Effector CD4-positive, alpha-beta T cell (primary cell): ENCODE measurements at regions not wholly inside any gene's neighbourhood (a gene's known extent, or its start where the extent isn't known, plus 50 kb on each side); places are given as distances from the start of the nearest gene placed in this dataset.

Experiments
- DNase-seq: peaks from one replicate; pipeline ENCODE4 v3.0.0-alpha.2; 2020

DNA sequence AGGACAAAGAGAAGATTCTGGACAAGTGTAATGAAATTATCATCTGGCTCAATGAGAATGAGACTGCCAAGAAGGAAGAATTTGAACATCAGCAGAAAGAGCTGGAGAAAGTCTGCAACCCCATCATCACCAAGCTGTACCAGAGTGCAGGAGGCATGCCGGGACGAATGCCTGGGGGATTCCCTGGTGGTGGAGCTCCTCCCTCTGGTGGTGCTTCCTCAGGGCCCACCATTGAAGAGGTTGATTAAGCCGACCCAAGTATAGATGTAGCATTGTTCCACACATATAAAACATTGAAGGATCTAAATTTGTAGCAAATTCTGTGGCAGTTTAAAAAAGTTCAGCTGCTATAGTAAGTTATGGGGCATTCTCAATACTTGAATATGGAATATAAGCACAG lies 174.3 kb upstream of the CCND2 start:
- DNase-seq = no peak

DNA sequence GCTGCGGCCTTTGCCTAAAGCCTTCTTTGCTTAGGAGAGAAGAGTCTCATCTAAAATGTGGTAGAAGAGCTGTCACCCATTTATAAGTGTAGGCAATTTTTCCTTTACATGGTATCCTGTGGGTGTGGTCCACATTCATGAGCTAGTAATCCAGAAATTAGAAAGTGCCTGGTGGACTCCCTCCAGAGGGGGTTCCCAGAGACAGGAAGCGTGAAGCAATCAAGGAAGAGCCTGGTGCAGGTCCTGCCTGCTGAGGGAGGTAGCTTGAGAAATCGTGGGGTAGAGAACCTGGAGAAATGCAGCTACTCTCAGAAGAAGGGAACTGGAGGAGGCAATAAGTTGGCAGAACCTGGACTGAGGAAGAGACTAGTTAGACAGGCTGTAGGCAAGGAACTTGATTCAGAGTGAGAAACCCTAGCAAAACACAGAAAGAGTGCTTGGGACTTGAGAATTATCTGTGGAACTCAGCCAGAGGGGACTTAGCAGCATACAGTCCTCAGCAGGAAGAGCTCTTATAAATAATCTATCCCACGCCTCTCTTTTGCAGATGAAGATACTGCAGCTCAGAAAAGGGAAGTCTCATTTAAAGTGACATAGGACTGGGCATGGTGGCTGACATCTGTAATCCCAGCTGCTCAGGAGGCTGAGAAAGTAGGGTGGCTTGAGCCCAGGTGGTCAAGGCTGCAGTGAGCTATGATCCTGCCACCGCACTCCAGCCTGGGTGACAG lies 182.4 kb upstream of the CCND2 start:
- no peak for DNase-seq

DNA sequence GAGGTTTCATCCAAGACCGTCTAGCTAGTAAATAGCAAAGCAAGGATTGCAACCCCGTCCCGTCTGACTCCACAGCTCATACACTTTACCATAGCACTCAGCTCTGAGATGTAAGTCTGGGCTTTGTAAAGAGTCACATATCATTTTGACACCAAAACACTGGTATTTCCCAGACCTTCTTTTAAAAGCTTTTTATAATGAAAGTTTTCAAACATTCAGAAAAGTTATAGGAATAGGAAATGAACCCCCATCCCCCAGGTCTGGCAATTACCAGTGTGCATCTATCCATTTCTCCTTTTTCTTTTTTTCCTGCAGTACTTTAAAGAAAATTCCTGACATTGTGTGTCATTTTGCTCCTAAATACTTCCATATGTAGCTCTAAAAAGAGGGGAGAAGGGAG lies 183.6 kb upstream of the CCND2 start:
- no peak for DNase-seq

DNA sequence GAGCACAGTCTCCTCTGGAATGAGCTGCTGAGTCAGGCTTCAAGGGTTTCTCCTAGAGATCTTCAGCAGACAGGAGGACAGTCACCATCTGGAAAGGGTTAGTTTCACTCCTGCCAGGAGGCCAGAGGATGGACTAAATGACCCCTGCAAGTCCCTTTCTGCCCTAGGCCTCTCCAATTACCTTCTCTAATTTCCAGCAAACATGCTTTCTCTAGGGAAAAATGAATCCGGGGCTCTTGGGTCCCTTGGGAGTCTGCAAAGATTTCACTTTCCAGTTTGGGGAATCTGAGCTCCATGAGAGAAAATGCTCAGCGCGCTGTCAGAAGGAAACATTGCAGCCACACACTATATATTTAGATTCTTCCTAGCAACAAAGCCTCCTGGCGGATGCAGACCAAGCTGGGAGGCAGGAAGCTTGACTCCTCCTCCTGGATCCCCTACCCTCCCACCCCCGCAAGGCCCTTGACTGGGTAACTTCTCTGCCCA lies 184.4 kb upstream of the CCND2 start:
- no peak for DNase-seq

DNA sequence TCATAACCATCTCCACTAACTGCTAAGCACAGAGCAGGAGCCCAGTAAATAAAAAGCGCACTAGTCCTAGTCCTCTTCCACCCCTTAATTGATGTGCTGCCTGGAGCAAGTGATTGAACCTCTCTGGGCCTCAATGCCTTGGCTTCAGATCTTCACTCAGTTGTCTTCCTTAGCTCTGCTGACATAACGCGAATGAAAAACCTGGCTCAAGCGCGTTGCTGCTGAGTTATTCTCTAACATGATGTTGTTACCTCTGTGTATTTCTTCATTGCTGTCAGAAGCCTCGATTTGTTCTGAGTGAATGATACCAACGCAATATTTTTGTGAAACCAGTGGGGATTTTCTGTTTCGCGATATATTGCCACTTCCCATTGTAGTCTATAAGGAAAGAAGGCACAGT lies 185.1 kb upstream of the CCND2 start:
- DNase-seq = no peak

DNA sequence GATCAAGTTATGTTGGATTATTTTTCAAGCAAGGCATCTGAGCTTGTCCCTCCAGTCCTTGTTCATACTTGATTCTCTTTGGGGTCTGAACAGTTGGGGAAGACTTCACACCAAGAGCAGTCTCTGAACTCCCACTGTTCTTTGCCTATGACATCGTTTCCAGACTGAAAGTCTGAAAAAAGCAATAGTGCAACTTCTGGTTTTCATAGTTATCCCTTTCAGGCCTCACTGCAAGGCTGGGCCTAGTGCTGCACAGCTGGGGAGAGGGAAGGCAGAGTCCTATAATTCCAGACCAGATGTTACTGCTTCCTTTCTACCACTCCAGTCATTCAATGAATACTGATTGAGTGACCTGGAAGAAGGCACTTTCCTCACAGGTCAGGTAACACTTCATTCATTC lies 187.1 kb upstream of the CCND2 start:
- no peak for DNase-seq

DNA sequence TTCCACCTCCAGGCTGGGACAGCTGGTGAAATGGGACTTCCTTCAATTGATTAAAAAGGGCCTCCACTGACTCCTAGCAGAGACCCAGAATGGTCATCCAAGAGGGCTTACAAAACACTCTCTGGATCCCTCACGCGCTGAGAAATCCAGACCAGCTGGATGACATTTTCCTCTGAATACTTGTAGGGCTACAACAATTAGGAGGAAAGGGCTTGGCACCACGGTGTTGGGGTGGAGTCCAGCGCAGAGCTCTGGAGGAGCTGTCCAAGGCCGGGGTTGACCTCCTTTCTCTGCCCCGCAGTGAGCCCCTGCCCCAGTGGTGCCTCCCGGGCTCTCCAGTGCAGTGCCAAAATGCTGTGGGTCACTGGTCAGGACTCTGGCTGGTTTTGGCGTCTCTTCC lies 189.0 kb upstream of the CCND2 start:
- no peak for DNase-seq

DNA sequence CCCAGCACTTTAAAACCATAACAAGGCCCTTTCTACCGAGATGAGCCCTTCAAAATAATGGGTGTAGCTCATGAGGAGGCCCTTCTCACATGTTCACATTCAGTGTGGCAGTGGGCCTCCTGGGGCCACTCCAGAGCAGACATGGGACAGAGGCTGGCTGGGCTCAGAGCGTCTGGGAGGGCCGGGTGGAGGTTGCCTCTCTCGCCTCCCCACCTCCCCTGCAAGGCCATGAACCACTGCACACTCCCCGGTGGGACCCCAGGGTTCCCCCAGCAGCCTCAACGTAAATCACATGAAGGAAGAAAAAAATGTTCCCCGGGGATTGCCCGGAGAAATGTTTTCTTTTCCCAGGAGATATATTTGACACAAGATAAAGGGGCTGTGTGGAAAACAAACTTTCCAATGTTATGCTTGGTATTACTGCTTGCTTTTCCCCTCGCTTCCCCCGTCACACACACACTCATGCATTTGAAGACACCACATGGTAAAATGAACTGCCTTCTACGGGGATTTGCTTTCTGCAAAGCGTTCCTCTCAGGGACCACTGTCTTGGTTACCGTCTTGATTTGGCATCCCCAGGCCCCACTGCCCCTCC lies 190.7 kb upstream of the CCND2 start:
- no peak for DNase-seq

DNA sequence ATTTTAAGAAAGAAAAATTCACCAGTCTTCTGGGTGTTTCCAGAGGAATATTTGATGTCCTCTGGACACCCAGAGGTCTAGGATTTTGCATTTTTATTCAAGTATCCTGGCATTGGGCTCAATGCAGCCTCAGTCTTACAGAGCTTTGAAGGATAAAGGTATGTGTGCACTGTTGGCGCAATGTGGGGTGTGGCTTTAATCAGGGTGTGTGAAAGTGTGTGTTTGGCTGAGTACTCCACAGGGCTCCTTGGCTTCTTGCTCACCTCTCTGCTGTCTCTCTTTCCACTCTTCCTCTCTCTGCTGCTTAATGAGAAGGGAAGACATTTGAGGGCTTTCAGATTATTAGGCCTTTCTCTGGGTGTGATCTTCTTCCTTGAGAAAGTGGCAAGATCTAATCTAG lies 193.3 kb upstream of the CCND2 start:
- no peak for DNase-seq

DNA sequence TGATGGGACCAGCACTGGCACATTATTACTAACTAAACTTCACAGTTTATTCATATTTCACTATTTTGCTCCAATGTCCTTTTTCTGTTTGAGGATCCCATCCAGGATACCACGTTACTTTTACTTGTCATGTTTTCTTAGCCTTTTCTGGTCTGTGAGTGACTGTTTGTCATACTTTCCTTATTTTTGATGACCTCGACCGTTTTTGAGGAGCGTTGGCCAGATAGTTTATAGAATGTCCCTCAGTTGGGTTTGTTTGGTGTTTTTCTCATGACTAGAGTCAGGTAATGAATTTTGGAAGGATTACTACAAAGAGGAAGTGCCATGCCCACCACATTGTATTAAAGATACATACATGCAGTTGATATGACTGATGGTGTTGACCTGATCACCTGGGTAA lies 199.4 kb upstream of the CCND2 start:
- no peak for DNase-seq

DNA sequence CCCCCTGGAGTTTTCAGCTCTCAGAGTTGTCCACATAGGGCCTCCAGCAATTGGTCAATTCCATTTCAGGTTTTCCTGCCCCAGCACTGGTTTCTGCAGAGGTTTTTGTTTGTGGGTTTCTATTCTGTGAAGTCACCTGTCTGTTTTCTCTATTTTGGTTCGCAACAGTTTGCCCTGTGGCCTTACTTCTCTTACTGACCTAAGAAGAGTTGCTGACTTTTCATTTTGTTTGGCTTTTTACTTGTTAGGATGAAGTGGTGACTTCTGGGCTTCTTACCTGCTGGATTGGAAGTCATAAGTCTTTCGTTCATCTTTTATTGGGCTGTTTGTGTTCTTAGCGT lies 196.4 kb upstream of the PARP11 start:
- no peak for DNase-seq

DNA sequence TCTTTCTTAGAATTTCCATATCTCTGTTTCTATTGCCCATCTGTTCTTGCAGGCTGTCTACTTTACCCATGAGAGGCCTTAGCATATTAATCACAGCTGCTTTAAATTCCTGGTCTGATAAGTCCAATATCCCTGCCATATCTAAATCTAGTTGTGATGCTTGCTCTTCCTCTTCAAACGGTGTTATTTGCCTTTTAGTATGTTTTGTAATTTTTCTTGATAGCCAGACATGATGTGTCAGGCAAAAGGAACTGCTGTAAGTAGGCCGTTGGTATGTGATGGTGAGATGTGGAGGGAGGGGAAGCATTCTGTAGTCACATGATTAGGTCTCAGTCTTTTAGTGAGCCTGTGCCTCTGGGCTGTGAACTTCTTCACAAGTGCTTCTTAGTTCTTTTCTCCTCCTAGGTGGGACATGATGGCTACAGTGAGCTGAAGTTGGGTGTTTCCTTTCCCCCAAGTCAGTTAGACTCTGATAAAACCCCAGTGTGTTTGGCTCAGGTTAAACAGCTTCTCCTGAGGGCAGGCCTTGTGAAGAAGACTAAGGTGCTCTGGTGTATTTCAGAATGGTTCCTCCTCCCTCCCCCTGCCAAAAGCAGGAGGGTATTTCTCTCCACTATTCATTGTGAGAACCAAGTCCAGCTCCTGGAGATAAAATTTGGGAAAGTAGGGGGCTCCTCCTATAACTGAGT lies 195.9 kb upstream of the PARP11 start:
- no peak for DNase-seq

DNA sequence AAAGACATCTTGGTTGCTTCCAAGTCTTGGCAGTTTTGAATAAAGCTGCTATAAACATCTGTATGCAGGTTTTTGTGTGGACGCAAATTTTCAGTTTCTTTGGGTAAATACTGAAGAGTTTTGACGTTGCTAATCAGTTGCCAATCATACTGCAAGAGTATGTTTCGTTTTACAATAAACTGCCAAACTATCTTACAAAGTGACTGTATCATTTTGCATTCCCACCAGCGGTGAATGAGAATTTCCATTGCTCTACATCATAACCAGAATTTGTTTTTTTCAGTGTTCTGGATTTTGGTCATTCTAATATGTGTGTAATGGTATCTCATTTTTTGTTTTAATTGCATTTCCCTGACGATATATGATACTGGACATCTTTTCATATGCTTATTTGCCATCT lies 190.8 kb upstream of the PARP11 start:
- DNase-seq = no peak

DNA sequence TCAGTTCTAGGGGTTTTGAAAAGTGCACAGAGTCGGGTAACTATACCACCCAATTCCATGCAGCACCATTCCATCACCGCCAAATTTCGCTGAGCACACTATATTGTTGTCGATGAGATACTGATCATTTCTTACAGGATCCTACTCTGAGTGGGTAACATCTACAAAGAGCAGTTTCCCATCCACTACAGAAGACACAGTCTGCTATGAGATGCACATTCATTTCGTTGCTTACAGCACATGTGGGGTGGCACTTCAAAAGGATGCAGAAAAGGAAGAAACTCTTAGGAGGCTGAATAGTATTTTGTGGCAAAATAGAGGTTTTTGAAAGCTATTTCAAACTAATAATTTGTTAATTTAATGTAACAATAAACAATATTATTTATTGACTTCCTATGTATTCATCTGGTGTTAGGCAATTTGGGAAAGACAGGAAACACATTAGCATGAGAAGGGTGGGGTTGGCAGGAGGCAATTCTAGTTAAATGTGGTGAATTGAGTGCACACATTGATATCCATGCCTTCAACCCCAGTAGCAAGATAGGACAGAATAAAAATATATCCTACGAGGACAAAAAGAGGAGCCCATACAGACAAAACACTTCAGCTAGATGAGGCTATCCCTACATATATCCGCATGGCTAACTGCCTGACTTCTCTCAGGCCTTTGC lies 186.8 kb upstream of the PARP11 start:
- DNase-seq = no peak

DNA sequence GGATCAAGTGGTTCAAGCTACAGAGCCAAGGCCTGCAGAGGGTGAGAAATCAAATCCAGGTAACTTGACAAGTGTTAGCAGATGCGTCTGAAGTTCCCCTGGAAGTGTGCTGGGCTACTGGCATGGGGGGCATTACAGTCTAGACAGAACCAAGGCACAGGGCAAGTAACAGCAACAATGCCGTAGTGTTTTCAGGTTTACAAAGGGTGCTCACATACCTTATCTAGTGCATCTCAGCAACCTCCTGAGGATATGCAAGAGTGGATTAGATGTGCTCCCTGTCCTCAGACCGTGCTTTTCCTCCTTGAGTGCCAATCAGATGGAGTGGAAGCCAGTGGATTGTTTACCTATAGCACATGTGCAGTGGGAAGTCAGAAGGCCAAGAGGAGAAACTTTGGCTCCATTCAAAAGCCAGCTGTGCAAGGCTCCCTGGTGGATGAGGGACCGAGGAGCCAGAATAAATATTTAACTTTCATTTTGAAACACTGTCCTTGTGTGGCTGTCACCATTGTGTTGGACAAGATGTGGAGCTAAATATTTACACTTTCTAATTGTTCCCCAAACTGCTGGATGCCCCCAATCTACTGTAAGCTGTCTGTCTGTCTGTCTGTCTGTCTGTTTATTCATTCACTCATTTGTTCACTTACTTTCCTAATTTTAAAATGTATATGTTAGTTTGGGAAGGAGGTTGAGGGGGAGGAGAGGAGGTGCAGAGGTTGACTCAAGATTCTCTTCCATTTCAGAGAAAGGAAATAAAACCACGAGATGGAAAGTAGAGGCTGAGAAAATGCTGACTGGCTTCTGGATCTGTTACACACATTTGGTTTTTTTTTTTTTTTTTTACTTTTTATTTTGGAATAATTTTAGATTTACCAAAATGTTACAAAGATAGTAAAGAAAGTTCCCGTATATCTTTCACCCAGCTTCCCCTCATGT lies 184.0 kb upstream of the PARP11 start:
- no peak for DNase-seq

DNA sequence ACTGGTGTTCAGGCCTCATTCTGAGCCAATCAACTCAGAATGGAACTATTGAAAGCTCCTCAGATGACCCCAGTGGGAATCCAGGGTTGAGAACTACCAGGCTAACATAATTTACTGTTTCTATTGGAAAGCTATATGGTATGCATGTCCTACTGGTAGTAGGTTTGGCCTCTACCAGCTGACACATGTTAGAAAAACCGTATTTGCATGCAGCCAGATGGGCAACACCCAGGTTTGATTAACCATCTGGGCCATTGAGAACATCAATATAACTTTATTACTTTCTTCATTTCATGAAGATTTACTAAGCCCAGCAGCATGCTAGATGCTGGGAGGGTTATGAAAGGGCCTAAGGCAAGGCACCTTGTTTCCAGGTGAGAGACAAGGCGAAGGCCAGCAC lies 181.4 kb upstream of the PARP11 start:
- DNase-seq = no peak

DNA sequence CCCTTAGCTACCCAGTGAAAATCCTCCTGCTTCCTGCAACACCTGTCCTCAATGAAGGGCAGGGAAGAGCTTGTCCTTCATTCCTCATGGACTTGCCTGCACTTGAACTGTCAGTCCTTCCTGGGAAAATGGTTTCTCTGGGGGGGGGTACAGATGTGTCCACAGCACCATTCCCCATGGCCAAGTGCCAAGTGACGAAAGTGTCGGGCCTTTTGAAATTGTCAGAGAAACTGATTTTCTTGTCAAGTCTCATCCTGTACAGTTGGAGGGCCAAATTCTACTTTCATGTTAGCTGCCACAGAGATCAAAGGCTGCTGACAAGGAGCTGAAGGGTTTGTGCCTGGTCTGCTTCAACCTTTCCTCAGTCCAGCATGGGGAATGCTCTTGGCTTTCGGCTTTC lies 179.5 kb upstream of the PARP11 start:
- no peak for DNase-seq

DNA sequence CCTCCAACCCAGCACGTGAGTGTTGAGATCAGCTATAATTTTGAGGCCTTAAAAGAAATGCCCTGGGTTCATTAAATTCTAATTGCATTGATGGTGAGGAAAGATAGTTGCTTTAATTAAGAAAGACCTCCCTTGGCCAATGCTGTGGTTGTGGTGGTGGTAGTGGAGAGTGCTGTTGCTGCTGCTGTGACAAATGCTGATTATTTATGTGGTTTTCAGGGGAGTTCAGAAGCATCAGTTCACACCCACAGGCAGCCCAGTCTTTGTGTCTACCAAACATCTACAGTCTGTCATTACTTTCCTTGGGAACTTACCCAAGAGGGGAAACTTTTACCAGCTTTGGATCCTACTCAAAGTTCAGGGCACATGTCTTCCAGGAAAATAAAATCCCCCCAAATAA lies 178.4 kb upstream of the PARP11 start:
- no peak for DNase-seq

DNA sequence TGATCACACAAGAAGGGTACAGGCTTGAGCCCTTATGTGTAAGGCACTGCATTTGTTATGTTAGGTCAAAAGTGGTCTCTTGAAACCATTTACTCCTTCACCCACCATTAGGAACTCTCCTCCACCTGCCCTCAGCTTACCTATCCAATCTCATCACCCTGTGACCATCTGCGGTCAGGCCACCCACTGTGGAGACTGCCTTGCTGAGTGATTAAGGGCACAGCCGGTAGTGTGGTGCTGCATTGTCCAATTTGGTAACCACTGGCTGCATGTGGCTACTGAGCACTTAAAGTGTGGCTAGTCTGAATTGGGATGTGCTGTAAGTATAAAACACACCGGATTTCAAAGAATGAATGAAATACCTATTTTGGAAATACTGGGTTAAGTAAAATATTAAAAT lies 177.1 kb upstream of the PARP11 start:
- no peak for DNase-seq

DNA sequence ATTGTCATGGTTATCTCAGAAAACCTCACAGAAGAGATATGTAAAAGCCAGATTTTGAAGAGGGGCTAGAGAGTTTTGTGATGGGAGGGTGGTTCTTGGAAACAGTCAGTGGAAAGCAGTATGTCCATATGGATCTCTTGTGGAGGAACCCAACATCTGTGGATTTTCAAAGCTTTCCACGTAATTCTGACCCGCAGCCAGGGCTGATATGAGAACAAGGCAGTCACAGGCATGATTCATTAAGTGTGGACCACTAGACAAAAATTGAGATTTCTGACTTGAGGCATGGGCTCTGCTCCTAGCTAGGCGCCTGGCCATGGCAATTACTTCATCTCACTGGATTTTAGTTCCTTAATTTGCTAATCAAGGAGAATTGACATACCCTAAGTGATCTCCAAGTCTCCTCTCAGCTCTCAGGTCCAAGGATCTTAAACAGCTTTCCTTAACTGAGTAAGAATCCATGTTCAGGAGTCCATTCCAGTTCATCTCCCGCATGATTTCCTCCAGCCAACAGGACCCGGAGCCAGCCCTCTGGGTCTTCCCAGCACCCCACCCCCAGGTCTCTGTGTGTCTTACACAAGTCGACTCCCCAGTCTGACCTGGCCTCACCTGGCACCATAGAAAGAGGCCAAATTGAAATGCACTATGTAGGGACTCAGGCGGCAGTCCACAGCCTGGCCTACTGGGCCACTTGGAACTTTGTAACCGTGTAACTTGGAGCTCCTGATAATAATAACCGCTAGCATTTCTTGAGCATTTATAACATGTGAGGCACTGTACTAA lies 176.3 kb upstream of the PARP11 start:
- DNase-seq = no peak

DNA sequence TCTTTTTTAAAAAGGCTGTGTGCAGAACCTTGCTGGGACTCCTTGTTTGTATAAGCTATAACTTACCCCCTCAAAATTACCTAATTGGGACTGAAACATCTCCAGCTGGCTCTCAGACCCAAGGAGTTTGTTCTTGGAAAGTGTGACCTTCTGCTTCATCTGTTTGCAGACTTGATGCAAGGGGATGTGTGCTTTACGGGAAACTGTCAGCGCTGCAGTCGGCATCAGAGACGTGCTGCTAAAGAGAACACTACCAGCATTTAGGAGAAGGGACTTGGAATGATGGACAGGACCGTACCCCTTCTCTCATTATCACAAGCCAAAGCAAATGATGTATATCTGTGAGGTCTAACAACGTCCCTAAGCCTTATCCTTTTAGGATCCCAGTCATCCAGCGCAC lies 174.2 kb upstream of the PARP11 start:
- no peak for DNase-seq

DNA sequence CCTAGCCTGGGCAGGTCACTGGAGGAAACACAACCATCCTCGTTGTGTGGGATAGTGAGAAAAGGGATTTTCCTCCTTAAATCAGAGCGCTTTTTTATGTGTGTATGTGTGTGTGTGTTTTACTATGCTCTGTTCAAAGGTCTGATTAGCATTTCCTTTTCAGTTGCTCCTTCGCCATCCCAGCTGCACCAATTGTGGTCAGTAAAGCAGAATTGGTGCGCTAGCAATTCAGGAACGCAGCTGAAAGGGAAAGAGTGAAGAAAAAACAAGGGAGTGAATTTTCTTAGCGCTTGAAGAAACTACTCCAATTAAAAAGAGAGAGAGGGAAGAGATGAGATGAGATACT lies 173.3 kb upstream of the PARP11 start:
- DNase-seq = no peak
